Natural killer cell (primary cell): ENCODE measurements at regions not wholly inside any gene's neighbourhood (a gene's known extent, or its start where the extent isn't known, plus 50 kb on each side); places are given as distances from the start of the nearest gene placed in this dataset.

Source experiments
- ATAC-seq, 3 donors: fragments of 150-1000 bp in 2 of 3; fragments of 200-7000 bp in 1 of 3; cut with Tn5 transposase; 1 replicate in 1 of 3; 2 replicates in 2 of 3; pipeline ENCODE4 v1.10.0; 2021; ENCODE audit warnings: mild to moderate bottlenecking in 2 of 3, moderate library complexity in 2 of 3
- DNase-seq, 2 donors: peaks; one replicate each; pipeline versions ENCODE4 v3.0.0 to v3.0.0-alpha.2; 2013 to 2021; ENCODE audit warnings: mixed read lengths in 1 of 2
- H3K27ac ChIP-seq: one replicate; pipeline ENCODE4 v1.5.1; 2013; ENCODE audit warnings: mild to moderate bottlenecking, low read length
- H3K27me3 ChIP-seq: one replicate; pipeline ENCODE4 v1.6.1; 2013; ENCODE audit warnings: low read length; ENCODE audit not compliant: control insufficient read depth, insufficient read depth
- H3K36me3 ChIP-seq: one replicate; pipeline ENCODE4 v1.6.1; 2013; ENCODE audit warnings: low read length; ENCODE audit not compliant: control insufficient read depth, insufficient read depth
- H3K4me1 ChIP-seq: one replicate; pipeline ENCODE4 v1.6.1; 2013; ENCODE audit warnings: low read length; ENCODE audit not compliant: control insufficient read depth, insufficient read depth
- H3K4me3 ChIP-seq: one replicate; pipeline ENCODE4 v1.5.1; 2013; ENCODE audit warnings: low read length
- H3K9me3 ChIP-seq: one replicate; pipeline ENCODE4 v1.6.1; 2013; ENCODE audit warnings: low read length; ENCODE audit not compliant: control insufficient read depth, insufficient read depth
- H3K27ac Mint-ChIP-seq, 2 donors: one replicate each; pipeline ENCODE4 v1.8.0; 2022; ENCODE audit warnings: mild to moderate bottlenecking in 2 of 2, mixed read lengths in 2 of 2, moderate library complexity in 1 of 2
- H3K27me3 Mint-ChIP-seq, 2 donors: one replicate each; pipeline ENCODE4 v1.8.0; 2022; ENCODE audit warnings: low read depth in 2 of 2, mixed read lengths in 2 of 2
- H3K36me3 Mint-ChIP-seq: one replicate; pipeline ENCODE4 v1.8.0; 2022; ENCODE audit warnings: mixed read lengths
- H3K4me1 Mint-ChIP-seq, 2 donors: one replicate each; pipeline ENCODE4 v1.8.0; 2022; ENCODE audit warnings: mixed read lengths in 2 of 2
- H3K4me3 Mint-ChIP-seq: one replicate; pipeline ENCODE4 v1.8.0; 2022; ENCODE audit warnings: mild to moderate bottlenecking, moderate library complexity, mixed read lengths
- H3K9me3 Mint-ChIP-seq, 2 donors: one replicate each; pipeline ENCODE4 v1.8.0; 2022; ENCODE audit warnings: mixed read lengths in 2 of 2
- WGBS: methylation state at CpG from one replicate; pipeline ENCODE4 v1.1.7; 2013; ENCODE audit warnings: missing lambda C conversion rate; ENCODE audit not compliant: insufficient coverage; 5-methylcytosine and 5-hydroxymethylcytosine counted together
- intact Hi-C: fragments of 100-400 bp; cut with micrococcal nuclease; formaldehyde crosslinking; loops from one replicate; pipeline ENCODE4 v1.14.2; 2022
- TF ChIP-seq, protein P1 (sequence below): fragments of 200-600 bp; IDR thresholded peaks from one replicate; pipeline ENCODE4 v1.8.0; 2022; ENCODE audit warnings: antibody characterized with exemption

DNA sequence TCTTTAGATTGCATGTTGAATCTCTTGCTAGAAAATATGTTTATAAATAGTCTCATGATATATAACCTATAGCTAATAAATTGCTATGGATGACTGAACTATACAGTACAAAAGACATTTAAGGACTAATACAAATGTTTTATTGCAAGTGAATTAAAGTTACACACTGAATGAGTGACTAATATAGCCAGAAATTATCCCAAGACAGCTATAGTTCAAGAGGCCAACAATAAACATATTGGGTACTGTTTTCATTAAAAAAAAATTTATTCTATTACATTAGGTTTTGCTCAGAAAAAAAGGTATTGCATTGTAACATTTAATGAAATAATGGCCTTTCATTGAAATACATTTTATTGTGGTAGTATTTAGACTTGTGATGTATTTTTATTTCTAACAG is 819.1 kb downstream of the TRIML1 start:
- intact Hi-C loops, result no loop called here
- no peaks in the 10 kb centered on the region for H3K4me1 Mint-ChIP-seq
- DNase-seq (no peak), ATAC-seq (no peak)
- H3K4me3 Mint-ChIP-seq, result no peak overlapping the region
- peaks cover 19 to 23% of the 10 kb centered on the region in 2 donors for H3K9me3 Mint-ChIP-seq
- H3K36me3 Mint-ChIP-seq, result peaks cover 9% of the 10 kb centered on the region
- TF ChIP-seq, protein P1, sequence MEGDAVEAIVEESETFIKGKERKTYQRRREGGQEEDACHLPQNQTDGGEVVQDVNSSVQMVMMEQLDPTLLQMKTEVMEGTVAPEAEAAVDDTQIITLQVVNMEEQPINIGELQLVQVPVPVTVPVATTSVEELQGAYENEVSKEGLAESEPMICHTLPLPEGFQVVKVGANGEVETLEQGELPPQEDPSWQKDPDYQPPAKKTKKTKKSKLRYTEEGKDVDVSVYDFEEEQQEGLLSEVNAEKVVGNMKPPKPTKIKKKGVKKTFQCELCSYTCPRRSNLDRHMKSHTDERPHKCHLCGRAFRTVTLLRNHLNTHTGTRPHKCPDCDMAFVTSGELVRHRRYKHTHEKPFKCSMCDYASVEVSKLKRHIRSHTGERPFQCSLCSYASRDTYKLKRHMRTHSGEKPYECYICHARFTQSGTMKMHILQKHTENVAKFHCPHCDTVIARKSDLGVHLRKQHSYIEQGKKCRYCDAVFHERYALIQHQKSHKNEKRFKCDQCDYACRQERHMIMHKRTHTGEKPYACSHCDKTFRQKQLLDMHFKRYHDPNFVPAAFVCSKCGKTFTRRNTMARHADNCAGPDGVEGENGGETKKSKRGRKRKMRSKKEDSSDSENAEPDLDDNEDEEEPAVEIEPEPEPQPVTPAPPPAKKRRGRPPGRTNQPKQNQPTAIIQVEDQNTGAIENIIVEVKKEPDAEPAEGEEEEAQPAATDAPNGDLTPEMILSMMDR, result no peak
- no peaks in the 10 kb centered on the region for H3K27me3 Mint-ChIP-seq
- Histone ChIP-seq H3K36me3 (no peaks in the 10 kb centered on the region), H3K9me3 (no peaks in the 10 kb centered on the region), H3K27me3 (no peaks in the 10 kb centered on the region), H3K4me1 (no peaks in the 10 kb centered on the region), H3K4me3 (no peak overlapping the region), H3K27ac (no peak overlapping the region)
- no peak overlapping the region for H3K27ac Mint-ChIP-seq

DNA sequence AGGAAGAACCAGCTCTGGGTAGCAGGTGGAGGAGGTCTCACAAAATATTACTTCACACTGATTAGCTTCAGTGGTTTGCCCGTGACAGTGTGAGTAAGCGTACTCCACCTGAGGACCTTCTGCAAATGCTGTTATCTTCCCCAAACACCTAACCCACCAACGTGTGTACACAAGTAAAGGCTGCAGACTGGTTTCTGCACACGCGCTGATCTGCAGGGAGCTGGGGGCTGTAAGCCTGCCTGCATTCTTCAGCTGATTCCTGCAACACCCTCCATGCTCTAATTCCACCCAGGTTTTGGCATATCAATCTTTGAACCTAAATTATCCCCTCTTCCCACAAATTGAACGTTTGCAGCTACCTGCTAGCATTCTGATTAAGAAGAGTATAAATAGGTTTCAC is 820.2 kb downstream of the TRIML1 start:
- TF ChIP-seq, protein P1, result no peak
- H3K9me3 ChIP-seq, result no peaks in the 10 kb centered on the region
- no peak for DNase-seq
- no peak for ATAC-seq
- H3K27me3 ChIP-seq, result no peaks in the 10 kb centered on the region
- H3K36me3 ChIP-seq, result no peaks in the 10 kb centered on the region
- peaks cover 9% of the 10 kb centered on the region for H3K36me3 Mint-ChIP-seq
- no peak overlapping the region for H3K27ac ChIP-seq
- intact Hi-C loops, result no loop called here
- no peak overlapping the region for H3K4me3 Mint-ChIP-seq
- H3K27ac Mint-ChIP-seq, result no peak overlapping the region
- H3K4me3 ChIP-seq, result no peak overlapping the region
- no peaks in the 10 kb centered on the region for H3K27me3 Mint-ChIP-seq
- H3K9me3 Mint-ChIP-seq, result peaks cover 16 to 22% of the 10 kb centered on the region in 2 donors
- no peaks in the 10 kb centered on the region for H3K4me1 Mint-ChIP-seq
- H3K4me1 ChIP-seq, result no peaks in the 10 kb centered on the region
- 93% methylated on average over 5 of the region's 6 CpGs for WGBS

DNA sequence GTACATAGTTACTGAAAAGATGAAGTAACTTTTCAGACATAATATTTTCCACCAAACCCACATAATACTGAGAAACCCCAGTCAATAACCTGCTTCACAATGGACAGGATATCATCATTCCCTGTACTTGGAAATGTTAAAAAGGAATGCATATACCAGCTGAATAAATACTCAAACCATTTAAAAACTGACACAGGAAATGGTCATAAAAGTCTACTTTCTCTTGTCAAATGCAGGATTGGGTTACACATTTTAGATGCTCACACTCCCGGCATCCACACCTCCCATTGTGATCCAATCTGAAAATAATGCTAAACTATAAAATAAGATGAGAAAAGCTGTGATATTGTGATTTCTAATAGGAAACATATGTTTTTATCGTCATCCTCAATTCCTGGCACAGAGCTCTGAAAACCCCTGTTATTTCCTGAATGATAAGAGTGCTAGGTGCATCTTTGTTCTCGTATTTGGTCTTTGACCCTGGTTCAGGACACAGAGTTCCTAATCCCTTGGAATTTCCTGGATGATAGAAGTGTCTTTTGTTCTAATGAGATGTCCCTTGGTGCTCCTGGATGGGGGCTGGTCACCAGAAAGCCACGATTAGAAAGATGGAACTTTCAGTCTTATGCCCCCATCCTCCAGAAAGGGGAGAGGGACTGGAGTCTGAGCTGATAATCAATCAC is 821.3 kb downstream of the TRIML1 start:
- Mint-ChIP-seq H3K9me3 (peaks cover 17 to 23% of the 10 kb centered on the region in 2 donors), H3K36me3 (peaks cover 9% of the 10 kb centered on the region), H3K4me3 (no peak overlapping the region), H3K27me3 (no peaks in the 10 kb centered on the region), H3K4me1 (no peaks in the 10 kb centered on the region), H3K27ac (no peak overlapping the region)
- intact Hi-C loops, result no loop called here
- Histone ChIP-seq H3K27me3 (no peaks in the 10 kb centered on the region), H3K4me1 (no peaks in the 10 kb centered on the region), H3K4me3 (no peak overlapping the region), H3K27ac (no peak overlapping the region), H3K9me3 (no peaks in the 10 kb centered on the region), H3K36me3 (no peaks in the 10 kb centered on the region)
- WGBS, result 62% methylated on average over 2 of the region's 4 CpGs
- TF ChIP-seq, protein P1, result no peak
- ATAC-seq (no peak), DNase-seq (no peak)

DNA sequence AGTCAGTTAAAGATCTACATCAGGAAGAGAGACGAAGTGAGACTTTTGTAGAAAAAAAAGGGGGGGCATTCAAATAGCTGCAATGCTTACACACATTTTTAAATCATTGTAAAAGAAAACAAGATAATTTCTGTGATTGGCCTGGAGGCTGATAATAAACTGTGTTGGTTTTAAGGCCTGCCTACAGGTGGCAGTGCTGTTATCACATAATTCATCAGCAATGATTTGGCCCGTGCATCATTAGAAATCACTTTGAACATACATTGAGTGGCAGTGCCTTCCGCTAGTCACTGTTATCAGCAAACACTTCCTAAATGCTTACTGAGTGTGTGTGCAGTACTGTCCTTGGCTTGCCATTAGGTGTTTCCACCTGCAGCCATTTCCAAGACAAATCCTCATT is 831.9 kb downstream of the TRIML1 start:
- H3K36me3 Mint-ChIP-seq, result peaks cover 5% of the 10 kb centered on the region
- ATAC-seq (no peak), DNase-seq (no peak)
- no peak overlapping the region for H3K27ac Mint-ChIP-seq
- H3K27me3 Mint-ChIP-seq, result no peaks in the 10 kb centered on the region
- H3K36me3 ChIP-seq, result no peaks in the 10 kb centered on the region
- peaks cover 13 to 15% of the 10 kb centered on the region in 2 donors for H3K9me3 Mint-ChIP-seq
- intact Hi-C loops, result no loop called here
- no peaks in the 10 kb centered on the region for H3K27me3 ChIP-seq
- H3K27ac ChIP-seq, result no peak overlapping the region
- TF ChIP-seq, protein P1, result no peak
- no peaks in the 10 kb centered on the region for H3K4me1 ChIP-seq
- H3K4me3 ChIP-seq, result no peak overlapping the region
- WGBS, result 3% methylated on average over 2 of the region's 3 CpGs
- no peak overlapping the region for H3K4me3 Mint-ChIP-seq
- H3K9me3 ChIP-seq, result no peaks in the 10 kb centered on the region
- H3K4me1 Mint-ChIP-seq, result no peaks in the 10 kb centered on the region
